Osteoblast (primary cell): ENCODE measurements at regions not wholly inside any gene's neighbourhood (a gene's known extent, or its start where the extent isn't known, plus 50 kb on each side); places are given as distances from the start of the nearest gene placed in this dataset.
"Not testable (repeated sequence)": the region's sequence is repeated elsewhere in the genome, so short reads cannot be mapped to it uniquely, and the experiment has no call there.

Experiments
- DNase-seq: peaks from one replicate; pipeline ENCODE4 v3.0.0; 2011; ENCODE audit warnings: low spot score, mixed read lengths; ENCODE audit not compliant: insufficient read length; ENCODE audit errors: missing footprints
- H2AFZ ChIP-seq: 2 replicates; pipeline ENCODE4 v1.6.0; 2011; ENCODE audit warnings: mild to moderate bottlenecking, low read length
- H3K27ac ChIP-seq: 2 replicates; pipeline ENCODE4 v1.5.1; 2011; ENCODE audit warnings: mild to moderate bottlenecking, low read depth, low read length, moderate library complexity
- H3K27me3 ChIP-seq: 2 replicates; pipeline ENCODE4 v1.6.0; 2012; ENCODE audit warnings: mild to moderate bottlenecking, control low read depth, inconsistent platforms, low read length, moderate library complexity; ENCODE audit not compliant: insufficient read depth
- H3K36me3 ChIP-seq: 2 replicates; pipeline ENCODE4 v1.5.1; 2011; ENCODE audit warnings: mild to moderate bottlenecking, low read length, control low read depth, moderate library complexity; ENCODE audit not compliant: insufficient read depth
- H3K4me1 ChIP-seq: 2 replicates; pipeline ENCODE4 v1.5.1; 2011; ENCODE audit warnings: mild to moderate bottlenecking, low read length, control low read depth, moderate library complexity; ENCODE audit not compliant: insufficient read depth
- H3K4me2 ChIP-seq: 2 replicates; pipeline ENCODE4 v1.6.0; 2011; ENCODE audit warnings: mild to moderate bottlenecking, low read length; ENCODE audit not compliant: insufficient read depth
- H3K4me3 ChIP-seq: fragments of 200-600 bp; sonication (generic); 3 replicates; pipeline ENCODE4 v1.5.1; 2012; ENCODE audit warnings: mild to moderate bottlenecking, low read length, inconsistent platforms; ENCODE audit not compliant: insufficient read depth
- H3K79me2 ChIP-seq: 2 replicates; pipeline ENCODE4 v1.6.0; 2012; ENCODE audit warnings: mild to moderate bottlenecking, low read length, control low read depth, inconsistent platforms; ENCODE audit not compliant: insufficient read depth
- H3K9me3 ChIP-seq: 2 replicates; pipeline ENCODE4 v1.5.1; 2011; ENCODE audit warnings: low read depth, low read length, control low read depth
- H4K20me1 ChIP-seq: 2 replicates; pipeline ENCODE4 v1.6.0; 2012; ENCODE audit warnings: mild to moderate bottlenecking, low read length, control low read depth; ENCODE audit not compliant: insufficient read depth
- TF ChIP-seq, protein P1 (sequence below): IDR thresholded peaks from 2 replicates; pipeline ENCODE4 v1.5.1; 2011; ENCODE audit warnings: mild to moderate bottlenecking, low read depth, low read length, moderate library complexity; ENCODE audit errors: extremely low read depth

DNA sequence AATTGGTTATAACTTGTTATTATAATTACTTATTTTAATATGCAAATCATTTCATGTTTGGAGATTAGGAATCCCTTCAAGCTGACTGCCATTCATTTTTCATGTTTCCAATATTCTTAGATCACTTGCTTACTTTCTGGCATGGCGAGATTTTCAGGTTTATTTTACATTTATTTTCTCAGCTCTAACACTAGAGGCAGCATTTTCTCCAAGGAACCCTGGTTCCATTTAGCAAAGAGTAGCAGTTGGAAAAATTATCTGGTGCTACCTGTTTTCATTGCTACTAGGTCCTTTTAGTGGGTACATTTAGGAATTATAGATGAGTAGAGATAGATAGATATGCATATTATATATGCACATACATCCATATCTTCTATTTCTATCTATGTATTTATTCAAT, 90.9 kb upstream of the TRPC4 start:
- Histone ChIP-seq H3K4me3 (no peak overlapping the region), H2AFZ (no peak overlapping the region), H4K20me1 (no peaks in the 10 kb centered on the region), H3K9me3 (no peaks in the 10 kb centered on the region), H3K27me3 (peaks cover 3% of the 10 kb centered on the region), H3K4me2 (no peak overlapping the region), H3K27ac (no peak overlapping the region), H3K4me1 (no peaks in the 10 kb centered on the region), H3K36me3 (no peaks in the 10 kb centered on the region), H3K79me2 (no peaks in the 10 kb centered on the region)
- DNase-seq: no peak
- TF ChIP-seq, protein P1, sequence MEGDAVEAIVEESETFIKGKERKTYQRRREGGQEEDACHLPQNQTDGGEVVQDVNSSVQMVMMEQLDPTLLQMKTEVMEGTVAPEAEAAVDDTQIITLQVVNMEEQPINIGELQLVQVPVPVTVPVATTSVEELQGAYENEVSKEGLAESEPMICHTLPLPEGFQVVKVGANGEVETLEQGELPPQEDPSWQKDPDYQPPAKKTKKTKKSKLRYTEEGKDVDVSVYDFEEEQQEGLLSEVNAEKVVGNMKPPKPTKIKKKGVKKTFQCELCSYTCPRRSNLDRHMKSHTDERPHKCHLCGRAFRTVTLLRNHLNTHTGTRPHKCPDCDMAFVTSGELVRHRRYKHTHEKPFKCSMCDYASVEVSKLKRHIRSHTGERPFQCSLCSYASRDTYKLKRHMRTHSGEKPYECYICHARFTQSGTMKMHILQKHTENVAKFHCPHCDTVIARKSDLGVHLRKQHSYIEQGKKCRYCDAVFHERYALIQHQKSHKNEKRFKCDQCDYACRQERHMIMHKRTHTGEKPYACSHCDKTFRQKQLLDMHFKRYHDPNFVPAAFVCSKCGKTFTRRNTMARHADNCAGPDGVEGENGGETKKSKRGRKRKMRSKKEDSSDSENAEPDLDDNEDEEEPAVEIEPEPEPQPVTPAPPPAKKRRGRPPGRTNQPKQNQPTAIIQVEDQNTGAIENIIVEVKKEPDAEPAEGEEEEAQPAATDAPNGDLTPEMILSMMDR: peak; percentile 51

DNA sequence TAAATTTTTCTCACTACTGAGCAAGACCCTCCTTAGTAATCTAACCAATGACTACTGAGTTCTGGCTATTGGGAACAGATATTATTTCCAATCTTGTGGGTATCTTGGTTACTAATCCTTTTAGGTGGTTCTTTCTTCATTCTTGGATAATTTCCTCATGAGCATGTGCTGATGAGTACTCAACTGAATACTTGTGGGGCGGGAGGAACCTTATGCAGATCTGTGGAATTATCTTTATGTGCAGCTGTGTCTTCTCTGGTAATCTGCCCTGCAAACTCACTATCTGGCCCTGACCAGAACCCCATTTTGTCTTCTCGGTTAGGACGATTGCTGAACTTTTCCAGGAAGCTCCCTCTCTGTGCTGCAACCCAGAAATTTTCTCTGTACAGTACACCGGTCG, 89.7 kb upstream of the TRPC4 start:
- H3K27ac ChIP-seq: no peak overlapping the region
- no peak overlapping the region for H3K4me2 ChIP-seq
- peaks cover 3% of the 10 kb centered on the region for H3K27me3 ChIP-seq
- no peak for DNase-seq
- no peak overlapping the region for H3K4me3 ChIP-seq
- no peaks in the 10 kb centered on the region for H3K9me3 ChIP-seq
- H4K20me1 ChIP-seq: no peaks in the 10 kb centered on the region
- no peak overlapping the region for H2AFZ ChIP-seq
- H3K4me1 ChIP-seq: no peaks in the 10 kb centered on the region
- H3K36me3 ChIP-seq: no peaks in the 10 kb centered on the region
- H3K79me2 ChIP-seq: no peaks in the 10 kb centered on the region
- TF ChIP-seq, protein P1: no peak

DNA sequence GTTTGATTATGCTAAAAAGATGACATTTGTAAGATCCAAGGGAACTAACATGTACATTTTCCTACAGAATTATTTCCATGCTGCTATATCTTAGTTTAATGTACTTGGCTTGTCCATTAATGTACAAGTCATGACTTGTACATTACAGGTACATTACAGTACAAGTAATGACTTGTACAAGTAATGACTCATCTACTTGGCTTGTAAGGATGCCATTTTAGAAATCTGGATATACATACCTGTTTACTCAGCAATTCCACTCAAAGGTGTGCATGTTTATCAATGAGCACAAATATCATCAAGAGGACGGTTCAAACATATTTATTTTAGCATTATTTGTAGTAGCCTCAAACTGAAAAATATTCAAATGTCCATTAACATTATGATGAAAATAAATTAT, 87.0 kb upstream of the TRPC4 start:
- no peak for DNase-seq
- H3K79me2 ChIP-seq: no peaks in the 10 kb centered on the region
- H3K4me1 ChIP-seq: no peaks in the 10 kb centered on the region
- no peak overlapping the region for H2AFZ ChIP-seq
- no peaks in the 10 kb centered on the region for H3K36me3 ChIP-seq
- no peaks in the 10 kb centered on the region for H3K9me3 ChIP-seq
- no peak overlapping the region for H3K4me3 ChIP-seq
- H3K27ac ChIP-seq: no peak overlapping the region
- TF ChIP-seq, protein P1: no peak
- peaks cover 3% of the 10 kb centered on the region for H3K27me3 ChIP-seq
- H3K4me2 ChIP-seq: no peak overlapping the region
- no peaks in the 10 kb centered on the region for H4K20me1 ChIP-seq

DNA sequence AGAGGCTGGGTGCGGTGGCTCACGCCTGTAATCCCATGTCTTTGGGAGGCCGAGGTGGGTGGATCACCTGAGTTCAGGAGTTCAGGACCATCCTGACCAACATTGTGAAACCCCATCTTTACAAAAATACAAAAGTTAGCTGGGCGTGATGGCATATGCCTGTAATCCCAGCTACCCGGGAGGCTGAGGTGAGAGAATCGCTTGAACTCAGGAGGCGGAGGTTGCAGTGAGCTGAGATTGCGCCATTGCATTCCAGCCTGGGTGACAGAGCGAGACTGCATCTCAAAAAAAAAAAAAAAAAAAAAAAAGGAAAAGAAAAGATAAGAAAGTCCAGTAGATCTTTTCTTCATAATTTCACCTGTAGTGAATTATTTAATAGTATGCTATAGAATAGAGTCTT, 85.0 kb upstream of the TRPC4 start:
- H3K27ac ChIP-seq, H3K9me3 ChIP-seq, DNase-seq, H3K4me3 ChIP-seq, H3K4me1 ChIP-seq, H3K79me2 ChIP-seq, H3K4me2 ChIP-seq, H4K20me1 ChIP-seq, H3K27me3 ChIP-seq, H2AFZ ChIP-seq, H3K36me3 ChIP-seq: not testable (repeated sequence)

DNA sequence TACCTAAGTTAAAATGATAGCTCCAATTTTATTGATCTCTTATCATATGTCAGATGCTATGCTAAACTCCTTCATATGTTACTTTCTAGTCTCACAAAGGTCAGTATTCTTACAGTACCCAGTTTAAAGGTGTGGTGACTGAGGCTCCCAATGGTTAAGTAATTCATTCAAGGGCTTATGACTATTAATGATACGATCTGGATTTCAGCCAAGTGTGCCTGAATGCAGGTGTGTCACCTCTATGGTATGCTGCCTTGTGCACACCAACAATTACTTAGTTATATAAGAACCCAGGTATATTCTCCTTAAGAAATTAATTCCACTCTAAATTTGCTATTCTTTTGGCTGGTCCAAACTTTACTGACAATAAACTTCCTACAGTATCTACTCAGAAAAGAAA, 84.6 kb upstream of the TRPC4 start:
- H3K27ac ChIP-seq: no peak overlapping the region
- no peaks in the 10 kb centered on the region for H3K79me2 ChIP-seq
- H3K36me3 ChIP-seq: no peaks in the 10 kb centered on the region
- H3K4me2 ChIP-seq: no peak overlapping the region
- H3K4me1 ChIP-seq: no peaks in the 10 kb centered on the region
- H4K20me1 ChIP-seq: no peaks in the 10 kb centered on the region
- no peaks in the 10 kb centered on the region for H3K9me3 ChIP-seq
- no peaks in the 10 kb centered on the region for H3K27me3 ChIP-seq
- TF ChIP-seq, protein P1: no peak
- H3K4me3 ChIP-seq: no peak overlapping the region
- no peak for DNase-seq
- no peak overlapping the region for H2AFZ ChIP-seq
